ENCODE measurements at regions not wholly inside any gene's neighbourhood (a gene's known extent, or its start where the extent isn't known, plus 50 kb on each side); places are given as distances from the start of the nearest gene placed in this dataset.

DNA sequence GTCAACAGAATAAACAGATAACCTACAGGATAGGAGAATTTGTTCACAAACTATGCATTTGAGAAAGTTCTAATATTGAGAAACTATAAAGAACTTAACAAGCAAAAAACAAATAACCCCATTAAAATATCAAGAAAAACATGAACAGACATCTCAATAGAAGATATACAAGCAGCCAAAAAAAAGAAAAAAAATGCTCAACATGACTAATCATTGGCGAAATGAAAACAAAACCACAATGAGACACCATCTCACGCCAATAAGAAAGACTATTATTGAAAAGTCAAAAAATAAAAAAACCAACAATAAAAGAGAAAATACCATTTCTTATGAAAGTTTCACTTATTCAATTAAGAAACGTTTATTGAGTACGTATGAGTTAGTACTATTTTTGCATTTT, 800.5 kb downstream of the CBLN2 start:
- Mint-ChIP-seq H3K27me3 (ENCODE audit: unreplicated experiment) (no peaks in the 10 kb centered on the region), H3K9me3 (ENCODE audit: unreplicated experiment) (peaks cover 14% of the 10 kb centered on the region), H3K36me3 (ENCODE audit: low read depth, unreplicated experiment) (no peaks in the 10 kb centered on the region), H3K27ac (ENCODE audit: unreplicated experiment) (no peak overlapping the region), H3K4me1 (ENCODE audit: unreplicated experiment) (no peaks in the 10 kb centered on the region), H3K4me3 (ENCODE audit: unreplicated experiment) (no peak overlapping the region)
- TF ChIP-seq, protein P1, sequence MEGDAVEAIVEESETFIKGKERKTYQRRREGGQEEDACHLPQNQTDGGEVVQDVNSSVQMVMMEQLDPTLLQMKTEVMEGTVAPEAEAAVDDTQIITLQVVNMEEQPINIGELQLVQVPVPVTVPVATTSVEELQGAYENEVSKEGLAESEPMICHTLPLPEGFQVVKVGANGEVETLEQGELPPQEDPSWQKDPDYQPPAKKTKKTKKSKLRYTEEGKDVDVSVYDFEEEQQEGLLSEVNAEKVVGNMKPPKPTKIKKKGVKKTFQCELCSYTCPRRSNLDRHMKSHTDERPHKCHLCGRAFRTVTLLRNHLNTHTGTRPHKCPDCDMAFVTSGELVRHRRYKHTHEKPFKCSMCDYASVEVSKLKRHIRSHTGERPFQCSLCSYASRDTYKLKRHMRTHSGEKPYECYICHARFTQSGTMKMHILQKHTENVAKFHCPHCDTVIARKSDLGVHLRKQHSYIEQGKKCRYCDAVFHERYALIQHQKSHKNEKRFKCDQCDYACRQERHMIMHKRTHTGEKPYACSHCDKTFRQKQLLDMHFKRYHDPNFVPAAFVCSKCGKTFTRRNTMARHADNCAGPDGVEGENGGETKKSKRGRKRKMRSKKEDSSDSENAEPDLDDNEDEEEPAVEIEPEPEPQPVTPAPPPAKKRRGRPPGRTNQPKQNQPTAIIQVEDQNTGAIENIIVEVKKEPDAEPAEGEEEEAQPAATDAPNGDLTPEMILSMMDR (IDR thresholded peaks at IDR 0.05; ENCODE audit: unreplicated experiment), result no peak
- no peak for DNase-seq (ENCODE audit: low spot score)

DNA sequence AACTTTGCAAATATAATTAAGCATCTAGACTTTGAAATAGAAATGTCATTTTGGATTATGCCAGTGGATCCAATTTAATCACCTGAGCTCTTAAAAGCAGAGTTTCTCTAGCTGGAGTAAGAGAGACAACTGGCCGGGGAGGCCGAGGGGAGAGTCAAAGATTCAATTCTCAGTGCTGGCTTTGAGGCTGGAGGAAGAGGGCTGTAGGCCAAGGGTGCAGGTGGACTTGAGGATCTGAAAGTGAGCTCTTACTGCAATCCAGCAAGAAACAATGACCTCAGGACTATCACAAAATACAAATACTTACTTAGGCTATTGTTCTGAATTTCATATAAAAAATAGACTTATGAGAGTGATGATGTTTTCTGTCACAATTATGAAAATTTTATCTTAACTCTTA, 814.5 kb downstream of the CBLN2 start:
- Mint-ChIP-seq H3K4me3 (ENCODE audit: unreplicated experiment) (no peak overlapping the region), H3K36me3 (ENCODE audit: low read depth, unreplicated experiment) (no peaks in the 10 kb centered on the region), H3K27ac (ENCODE audit: unreplicated experiment) (no peak overlapping the region), H3K27me3 (ENCODE audit: unreplicated experiment) (no peaks in the 10 kb centered on the region), H3K4me1 (ENCODE audit: unreplicated experiment) (no peaks in the 10 kb centered on the region), H3K9me3 (ENCODE audit: unreplicated experiment) (peaks cover 28% of the 10 kb centered on the region)
- TF ChIP-seq, protein P1 (IDR thresholded peaks at IDR 0.05; ENCODE audit: unreplicated experiment), result no peak
- no peak for DNase-seq (ENCODE audit: low spot score)

DNA sequence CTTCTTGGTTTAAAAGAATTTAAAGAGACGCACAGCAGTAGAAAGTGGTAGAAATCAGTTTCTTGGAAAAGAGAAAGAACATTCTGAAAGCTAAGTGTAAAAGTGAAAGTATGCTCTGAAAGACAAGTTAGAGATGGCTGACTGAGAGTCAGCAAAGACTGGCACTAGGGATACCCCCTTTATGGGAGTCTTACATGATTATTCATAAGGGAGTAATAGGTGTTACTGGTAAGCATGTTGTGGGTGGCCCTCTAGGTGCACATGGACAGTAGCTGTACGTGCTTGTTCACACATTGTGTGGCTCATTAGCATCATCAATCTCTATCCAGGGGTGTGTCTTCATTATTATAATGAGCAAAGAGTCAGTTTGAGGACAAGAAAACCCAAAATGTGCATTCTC, 816.2 kb downstream of the CBLN2 start:
- Mint-ChIP-seq H3K27me3 (ENCODE audit: unreplicated experiment) (no peaks in the 10 kb centered on the region), H3K9me3 (ENCODE audit: unreplicated experiment) (peaks cover 32% of the 10 kb centered on the region), H3K4me1 (ENCODE audit: unreplicated experiment) (no peaks in the 10 kb centered on the region), H3K4me3 (ENCODE audit: unreplicated experiment) (no peak overlapping the region), H3K36me3 (ENCODE audit: low read depth, unreplicated experiment) (no peaks in the 10 kb centered on the region), H3K27ac (ENCODE audit: unreplicated experiment) (no peak overlapping the region)
- no peak for DNase-seq (ENCODE audit: low spot score)
- TF ChIP-seq, protein P1 (IDR thresholded peaks at IDR 0.05; ENCODE audit: unreplicated experiment), result no peak

DNA sequence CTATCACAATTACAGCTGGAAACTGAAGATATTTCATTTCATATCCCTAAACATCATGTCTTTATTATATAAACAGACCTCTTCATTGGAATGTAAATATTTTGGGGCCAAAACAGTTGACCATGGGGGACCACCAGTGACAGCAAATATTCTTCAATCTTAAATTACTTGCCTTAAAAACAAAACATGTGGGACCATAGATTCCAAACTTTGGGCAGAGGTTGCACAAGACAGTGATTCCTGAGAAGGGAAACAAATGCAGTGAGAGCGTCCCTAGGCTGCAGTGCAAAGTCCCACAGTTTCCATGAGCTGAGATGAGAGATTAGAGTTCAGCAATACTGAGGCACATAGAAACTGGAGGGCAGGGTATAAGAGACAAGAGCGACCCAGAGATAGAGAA, 818.9 kb downstream of the CBLN2 start:
- peaks cover 29% of the 10 kb centered on the region for H3K9me3 Mint-ChIP-seq (ENCODE audit: unreplicated experiment)
- no peaks in the 10 kb centered on the region for H3K4me1 Mint-ChIP-seq (ENCODE audit: unreplicated experiment)
- H3K36me3 Mint-ChIP-seq (ENCODE audit: low read depth, unreplicated experiment), result no peaks in the 10 kb centered on the region

DNA sequence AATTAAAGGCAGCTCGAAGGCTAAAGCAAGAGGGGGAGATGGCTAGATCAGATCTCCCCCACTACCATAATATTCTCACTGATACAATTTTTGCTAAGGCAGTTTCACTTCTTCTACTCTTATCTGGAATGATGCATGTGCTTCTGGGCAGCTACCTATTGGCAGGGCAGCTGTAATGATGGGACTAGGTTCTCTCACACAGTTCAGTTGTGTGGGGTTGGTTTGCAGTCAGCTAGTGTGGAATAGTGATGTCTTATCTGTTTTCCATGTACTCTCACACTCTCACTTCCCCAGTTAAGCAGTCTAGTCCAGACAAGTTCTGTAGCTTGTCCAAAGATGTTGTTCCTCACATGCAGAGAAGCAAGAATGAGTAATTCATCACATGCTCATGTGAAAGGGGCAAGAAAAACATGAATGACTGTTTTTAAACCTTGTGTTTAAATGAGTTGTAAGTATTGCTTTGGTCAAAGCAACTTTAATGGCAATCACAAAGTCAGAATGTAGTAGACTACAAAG, 836.1 kb downstream of the CBLN2 start:
- Mint-ChIP-seq H3K9me3 (ENCODE audit: unreplicated experiment) (peaks cover 10% of the 10 kb centered on the region), H3K4me1 (ENCODE audit: unreplicated experiment) (no peaks in the 10 kb centered on the region), H3K4me3 (ENCODE audit: unreplicated experiment) (no peak overlapping the region), H3K27me3 (ENCODE audit: unreplicated experiment) (peaks cover 4% of the 10 kb centered on the region), H3K27ac (ENCODE audit: unreplicated experiment) (no peak overlapping the region), H3K36me3 (ENCODE audit: low read depth, unreplicated experiment) (no peaks in the 10 kb centered on the region)
- TF ChIP-seq, protein P1 (IDR thresholded peaks at IDR 0.05; ENCODE audit: unreplicated experiment), result no peak
- DNase-seq (ENCODE audit: low spot score), result no peak

More for the DNA sequence above, 818.9 kb downstream of the CBLN2 start:
- TF ChIP-seq, protein P1 (IDR thresholded peaks at IDR 0.05; ENCODE audit: unreplicated experiment), result no peak
- H3K27ac Mint-ChIP-seq (ENCODE audit: unreplicated experiment), result no peak overlapping the region
- no peak overlapping the region for H3K4me3 Mint-ChIP-seq (ENCODE audit: unreplicated experiment)
- DNase-seq (ENCODE audit: low spot score), result no peak
- H3K27me3 Mint-ChIP-seq (ENCODE audit: unreplicated experiment), result no peaks in the 10 kb centered on the region

Data from endothelial cell (in vitro differentiated cells).